22Rv1 (cell line): ENCODE measurements at regions not wholly inside any gene's neighbourhood (a gene's known extent, or its start where the extent isn't known, plus 50 kb on each side); places are given as distances from the start of the nearest gene placed in this dataset.

Source experiments
- H3K27ac ChIP-seq: fragments of 450-650 bp; 2 replicates; pipeline ENCODE4 v1.5.1; 2017
- ZFX ChIP-seq: fragments of 450-650 bp; IDR thresholded peaks from 2 replicates; pipeline ENCODE4 v1.6.1; 2017; ENCODE audit warnings: antibody characterized with exemption, borderline replicate concordance
- TF ChIP-seq, protein P1 (sequence below): fragments of 450-650 bp; IDR thresholded peaks from 2 replicates; pipeline ENCODE4 v1.5.1; 2017; ENCODE audit warnings: mild to moderate bottlenecking

- TF ChIP-seq ZFX: no peak
- TF ChIP-seq, protein P1, sequence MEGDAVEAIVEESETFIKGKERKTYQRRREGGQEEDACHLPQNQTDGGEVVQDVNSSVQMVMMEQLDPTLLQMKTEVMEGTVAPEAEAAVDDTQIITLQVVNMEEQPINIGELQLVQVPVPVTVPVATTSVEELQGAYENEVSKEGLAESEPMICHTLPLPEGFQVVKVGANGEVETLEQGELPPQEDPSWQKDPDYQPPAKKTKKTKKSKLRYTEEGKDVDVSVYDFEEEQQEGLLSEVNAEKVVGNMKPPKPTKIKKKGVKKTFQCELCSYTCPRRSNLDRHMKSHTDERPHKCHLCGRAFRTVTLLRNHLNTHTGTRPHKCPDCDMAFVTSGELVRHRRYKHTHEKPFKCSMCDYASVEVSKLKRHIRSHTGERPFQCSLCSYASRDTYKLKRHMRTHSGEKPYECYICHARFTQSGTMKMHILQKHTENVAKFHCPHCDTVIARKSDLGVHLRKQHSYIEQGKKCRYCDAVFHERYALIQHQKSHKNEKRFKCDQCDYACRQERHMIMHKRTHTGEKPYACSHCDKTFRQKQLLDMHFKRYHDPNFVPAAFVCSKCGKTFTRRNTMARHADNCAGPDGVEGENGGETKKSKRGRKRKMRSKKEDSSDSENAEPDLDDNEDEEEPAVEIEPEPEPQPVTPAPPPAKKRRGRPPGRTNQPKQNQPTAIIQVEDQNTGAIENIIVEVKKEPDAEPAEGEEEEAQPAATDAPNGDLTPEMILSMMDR: no peak
- no peak overlapping the region for H3K27ac ChIP-seq
Measured at GRCh38 chr1:243996223-243996622, 54.9 kb upstream of the ZBTB18 start.

DNA sequence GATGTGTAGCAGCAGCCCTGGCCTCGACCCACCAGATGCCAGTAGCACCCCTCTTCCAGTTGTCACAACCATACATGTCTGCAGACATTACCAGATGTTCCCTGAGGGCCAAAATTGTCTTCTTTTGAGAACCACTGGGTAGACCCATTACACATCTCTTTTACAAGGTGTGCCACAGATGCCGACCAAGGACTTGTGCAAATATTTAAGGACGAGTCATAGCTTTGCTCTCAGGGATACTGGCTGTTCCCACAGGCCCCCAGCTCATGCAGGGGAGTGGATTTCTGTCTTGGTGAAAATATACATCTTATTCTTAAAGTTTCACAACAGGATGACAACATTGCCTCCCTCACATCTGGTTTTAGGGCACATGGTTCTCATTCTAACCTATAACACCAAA lies 59.4 kb upstream of the ZBTB18 start:
- TF ChIP-seq, protein P1: no peak
- no peak for TF ChIP-seq ZFX

GRCh38 chr1:243984788-243985187 lies 66.3 kb upstream of the ZBTB18 start:
- H3K27ac ChIP-seq: no peak overlapping the region
- no peak for TF ChIP-seq ZFX
- TF ChIP-seq, protein P1: no peak

More for the DNA sequence above, 59.4 kb upstream of the ZBTB18 start:
- no peak overlapping the region for H3K27ac ChIP-seq

DNA sequence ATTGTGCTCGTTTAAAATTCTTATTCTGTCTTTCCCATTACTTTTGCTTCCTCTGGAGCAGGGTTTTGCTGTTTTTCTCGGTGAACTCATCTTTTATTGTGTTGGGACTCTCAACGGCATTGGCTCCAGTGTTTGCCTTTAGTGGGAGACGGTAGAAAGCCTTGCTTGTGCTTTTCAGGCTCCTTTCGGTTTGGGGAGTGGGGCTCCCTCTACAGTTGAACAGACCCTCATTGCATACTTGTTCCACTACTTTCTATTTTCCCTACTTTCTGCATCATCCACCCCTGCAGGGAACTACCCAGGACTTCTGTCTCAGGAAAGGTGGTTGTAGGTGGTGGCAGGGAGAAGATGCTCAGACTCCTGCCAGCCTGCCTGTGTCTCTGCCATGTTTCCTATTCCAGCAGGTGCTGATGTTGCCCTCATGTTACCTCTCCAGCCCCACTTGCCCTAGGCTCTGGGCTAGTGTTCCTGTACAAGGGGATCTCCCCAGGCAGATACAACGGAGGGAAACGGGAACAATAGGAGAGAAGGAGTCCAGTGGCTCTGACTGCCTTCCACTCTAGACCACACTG lies 68.5 kb upstream of the ZBTB18 start:
- TF ChIP-seq, protein P1: no peak
- no peak for TF ChIP-seq ZFX
- H3K27ac ChIP-seq: no peak overlapping the region

- no peak for TF ChIP-seq ZFX
- TF ChIP-seq, protein P1: no peak
- no peak overlapping the region for H3K27ac ChIP-seq
Measured at GRCh38 chr1:243980471-243980870, 70.6 kb upstream of the ZBTB18 start.

DNA sequence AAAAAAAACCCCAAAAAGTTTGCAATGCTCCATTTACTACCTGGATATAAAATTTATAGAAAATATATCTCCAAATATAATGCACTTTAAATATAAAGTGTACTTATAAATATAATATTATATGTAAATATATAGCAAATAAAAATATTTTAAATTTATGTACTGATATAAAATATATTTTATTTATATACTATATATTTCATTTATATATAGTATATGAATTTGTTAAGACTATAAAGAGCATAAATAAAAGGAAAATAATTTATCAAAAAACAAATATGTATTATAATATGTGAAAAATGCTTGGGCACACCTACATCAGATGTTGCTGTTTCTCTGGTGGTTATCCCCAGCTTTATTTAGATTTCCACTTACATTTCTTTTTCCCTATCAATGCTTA lies 71.0 kb upstream of the ZBTB18 start:
- TF ChIP-seq, protein P1: no peak
- TF ChIP-seq ZFX: no peak
- H3K27ac ChIP-seq: no peak overlapping the region

GRCh38 chr1:243979396-243979795 lies 71.7 kb upstream of the ZBTB18 start:
- TF ChIP-seq, protein P1: no peak
- TF ChIP-seq ZFX: no peak

More at GRCh38 chr1:243979396-243979795, 71.7 kb upstream of the ZBTB18 start:
- H3K27ac ChIP-seq: no peak overlapping the region
